ENCODE measurements at regions not wholly inside any gene's neighbourhood (a gene's known extent, or its start where the extent isn't known, plus 50 kb on each side); places are given as distances from the start of the nearest gene placed in this dataset.

DNA sequence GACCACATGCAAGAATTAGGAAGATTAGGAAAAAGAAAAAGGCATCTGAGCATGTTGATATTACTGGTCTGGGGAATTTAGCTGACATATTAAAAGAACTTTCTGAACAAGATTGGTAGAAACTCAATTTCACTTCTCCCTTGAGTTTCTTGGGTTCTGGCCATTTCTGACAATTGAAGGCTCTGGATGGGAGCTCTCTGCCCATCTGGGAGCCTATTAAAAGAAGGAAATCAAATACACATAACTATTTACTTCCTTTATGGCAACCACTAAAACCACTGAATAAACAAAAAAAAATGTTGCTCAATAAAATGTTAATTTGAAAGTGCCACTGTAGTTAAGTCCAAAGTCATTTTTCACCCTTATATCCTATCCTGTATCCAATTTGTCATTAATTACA, 216.8 kb upstream of the HNMT start:
- TF ChIP-seq, protein P1, sequence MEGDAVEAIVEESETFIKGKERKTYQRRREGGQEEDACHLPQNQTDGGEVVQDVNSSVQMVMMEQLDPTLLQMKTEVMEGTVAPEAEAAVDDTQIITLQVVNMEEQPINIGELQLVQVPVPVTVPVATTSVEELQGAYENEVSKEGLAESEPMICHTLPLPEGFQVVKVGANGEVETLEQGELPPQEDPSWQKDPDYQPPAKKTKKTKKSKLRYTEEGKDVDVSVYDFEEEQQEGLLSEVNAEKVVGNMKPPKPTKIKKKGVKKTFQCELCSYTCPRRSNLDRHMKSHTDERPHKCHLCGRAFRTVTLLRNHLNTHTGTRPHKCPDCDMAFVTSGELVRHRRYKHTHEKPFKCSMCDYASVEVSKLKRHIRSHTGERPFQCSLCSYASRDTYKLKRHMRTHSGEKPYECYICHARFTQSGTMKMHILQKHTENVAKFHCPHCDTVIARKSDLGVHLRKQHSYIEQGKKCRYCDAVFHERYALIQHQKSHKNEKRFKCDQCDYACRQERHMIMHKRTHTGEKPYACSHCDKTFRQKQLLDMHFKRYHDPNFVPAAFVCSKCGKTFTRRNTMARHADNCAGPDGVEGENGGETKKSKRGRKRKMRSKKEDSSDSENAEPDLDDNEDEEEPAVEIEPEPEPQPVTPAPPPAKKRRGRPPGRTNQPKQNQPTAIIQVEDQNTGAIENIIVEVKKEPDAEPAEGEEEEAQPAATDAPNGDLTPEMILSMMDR (conservative IDR thresholded peaks at IDR 0.05 in 1 of 2, IDR thresholded peaks at IDR 0.05 in 1 of 2; ENCODE audit: extremely low read depth in 1 of 2, insufficient read depth in 1 of 2, low read depth in 1 of 2, low read length in 2 of 2): no peak
- no peak for TF ChIP-seq EZH2 (IDR thresholded peaks at IDR 0.05; ENCODE audit: borderline replicate concordance, low read length)
